Stimulated activated CD8-positive, alpha-beta memory T cell treated with anti-CD3 and anti-CD28 coated beads, Interleukin-2, amount 100 ng/mL, for 48 hours (primary cell): ENCODE measurements at regions not wholly inside any gene's neighbourhood (a gene's known extent, or its start where the extent isn't known, plus 50 kb on each side); places are given as distances from the start of the nearest gene placed in this dataset.

Experiments
- DNase-seq, 2 donors: peaks; one replicate each; pipeline ENCODE4 v3.0.0-alpha.2; 2020; ENCODE audit warnings: low read depth in 2 of 2

- no peak for DNase-seq
Observed at GRCh38 chr10:60518745-60519144, 129.1 kb upstream of the ANK3 start.

GRCh38 chr10:60517805-60518204, 128.1 kb upstream of the ANK3 start:
- no peak for DNase-seq

GRCh38 chr10:60513281-60513680, 123.6 kb upstream of the ANK3 start:
- DNase-seq = no peak

GRCh38 chr10:60511477-60512229, 122.0 kb upstream of the ANK3 start:
- no peak for DNase-seq

GRCh38 chr10:60508831-60509230, 119.2 kb upstream of the ANK3 start:
- DNase-seq = no peak

GRCh38 chr10:60508037-60508436, 118.4 kb upstream of the ANK3 start:
- DNase-seq = no peak

GRCh38 chr10:60502621-60503020, 112.9 kb upstream of the ANK3 start:
- no peak for DNase-seq

- DNase-seq = no peak
Observed at GRCh38 chr10:60498985-60499384, 109.3 kb upstream of the ANK3 start.

GRCh38 chr10:60497364-60497763, 107.7 kb upstream of the ANK3 start:
- no peak for DNase-seq

- no peak for DNase-seq
Observed at GRCh38 chr10:60496181-60496580, 106.5 kb upstream of the ANK3 start.

- DNase-seq = no peak
Observed at GRCh38 chr10:60495338-60496055, 105.8 kb upstream of the ANK3 start.

- DNase-seq = no peak
Observed at GRCh38 chr10:60494774-60495173, 105.1 kb upstream of the ANK3 start.

- DNase-seq = no peak
Observed at GRCh38 chr10:60491162-60491561, 101.5 kb upstream of the ANK3 start.

- no peak for DNase-seq
Observed at GRCh38 chr10:60490013-60490412, 100.3 kb upstream of the ANK3 start.

- no peak for DNase-seq
Observed at GRCh38 chr10:60488111-60488669, 98.5 kb upstream of the ANK3 start.

- no peak for DNase-seq
Observed at GRCh38 chr10:60487543-60487942, 97.9 kb upstream of the ANK3 start.

- no peak for DNase-seq
Observed at GRCh38 chr10:60485025-60485424, 95.3 kb upstream of the ANK3 start.

- DNase-seq = no peak
Observed at GRCh38 chr10:60480865-60481563, 91.3 kb upstream of the ANK3 start.

GRCh38 chr10:60479305-60480020, 89.8 kb upstream of the ANK3 start:
- no peak for DNase-seq

GRCh38 chr10:60476451-60476850, 86.8 kb upstream of the ANK3 start:
- DNase-seq = no peak

GRCh38 chr10:60473557-60473956, 83.9 kb upstream of the ANK3 start:
- DNase-seq = no peak

GRCh38 chr10:60470091-60470490, 80.4 kb upstream of the ANK3 start:
- no peak for DNase-seq
